ENCODE measurements at regions not wholly inside any gene's neighbourhood (a gene's known extent, or its start where the extent isn't known, plus 50 kb on each side); places are given as distances from the start of the nearest gene placed in this dataset.

DNA sequence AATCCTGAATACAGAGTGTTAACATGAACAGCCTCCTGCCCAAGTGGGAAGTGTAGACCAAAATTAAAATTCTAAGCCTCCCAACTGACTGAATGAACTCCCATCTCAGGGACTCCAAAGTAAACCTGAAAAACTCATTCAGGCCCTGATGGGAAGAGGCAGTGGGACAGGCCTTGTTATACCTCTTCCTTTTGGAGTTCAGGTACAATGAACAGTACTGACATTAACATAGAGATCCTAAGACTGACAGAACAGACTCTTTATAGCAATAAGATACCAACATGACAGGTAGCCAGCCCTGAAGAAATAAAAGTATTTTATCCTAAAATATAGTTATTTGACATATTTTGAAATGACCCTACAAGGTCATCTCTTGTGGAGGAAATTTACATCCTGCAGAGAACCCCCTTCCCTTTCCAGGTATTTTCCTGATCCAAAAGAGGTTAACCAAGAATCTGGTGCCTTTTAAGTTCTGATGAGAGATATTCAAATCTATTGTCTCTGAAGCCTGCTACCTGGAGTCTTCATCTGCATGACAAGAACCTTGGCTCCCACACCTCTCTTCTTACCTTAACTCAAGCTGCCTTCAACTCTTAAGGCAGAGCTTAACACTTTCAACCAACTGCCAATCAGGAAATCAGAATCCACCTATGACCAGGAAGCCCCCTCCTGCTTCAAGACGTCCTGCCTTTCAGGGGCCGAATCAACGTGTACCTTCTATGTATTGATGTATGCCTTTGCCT lies 103.3 kb upstream of the PFKP start:
- Histone ChIP-seq H3K9me3 (replicated peaks) (no peaks in the 10 kb centered on the region), H3K4me3 (no peak overlapping the region), H3K27me3 (ENCODE audit: low read depth) (peaks cover 42% of the 10 kb centered on the region), H3K36me3 (no peaks in the 10 kb centered on the region), H3K4me1 (no peaks in the 10 kb centered on the region), H3K27ac (replicated peaks) (no peak overlapping the region)
- DNase-seq: no peak
- intact Hi-C loops (cut with micrococcal nuclease): no loop called here
- TF ChIP-seq CTCF (IDR thresholded peaks at IDR 0.05; ENCODE audit: borderline replicate concordance): no peak

DNA sequence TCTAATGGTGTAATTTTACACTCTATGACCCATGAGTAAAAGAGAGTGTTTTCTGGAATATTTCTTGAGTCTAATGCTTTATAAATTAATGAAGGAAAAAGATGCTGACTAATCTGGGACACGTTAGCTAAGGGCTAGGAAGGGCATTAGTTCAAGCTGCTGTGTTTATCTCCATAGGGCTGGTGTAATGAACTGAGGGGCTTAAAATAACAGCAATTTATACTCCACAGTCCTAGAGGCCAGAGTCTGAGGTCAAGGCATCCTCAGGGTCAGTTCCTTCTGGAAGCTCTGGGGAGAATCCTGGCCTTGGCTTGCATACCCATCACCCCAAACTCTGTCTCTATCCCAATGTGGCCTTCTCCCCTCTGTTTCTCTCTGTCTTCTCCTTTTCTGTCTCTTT lies 105.2 kb upstream of the PFKP start:
- H3K4me1 ChIP-seq: no peaks in the 10 kb centered on the region
- H3K36me3 ChIP-seq: no peaks in the 10 kb centered on the region
- DNase-seq: no peak
- peaks cover 42% of the 10 kb centered on the region for H3K27me3 ChIP-seq (ENCODE audit: low read depth)
- no peak for TF ChIP-seq CTCF (IDR thresholded peaks at IDR 0.05; ENCODE audit: borderline replicate concordance)
- no peak overlapping the region for H3K4me3 ChIP-seq
- no peak overlapping the region for H3K27ac ChIP-seq (replicated peaks)
- intact Hi-C loops (cut with micrococcal nuclease): no loop called here
- H3K9me3 ChIP-seq (replicated peaks): no peaks in the 10 kb centered on the region

DNA sequence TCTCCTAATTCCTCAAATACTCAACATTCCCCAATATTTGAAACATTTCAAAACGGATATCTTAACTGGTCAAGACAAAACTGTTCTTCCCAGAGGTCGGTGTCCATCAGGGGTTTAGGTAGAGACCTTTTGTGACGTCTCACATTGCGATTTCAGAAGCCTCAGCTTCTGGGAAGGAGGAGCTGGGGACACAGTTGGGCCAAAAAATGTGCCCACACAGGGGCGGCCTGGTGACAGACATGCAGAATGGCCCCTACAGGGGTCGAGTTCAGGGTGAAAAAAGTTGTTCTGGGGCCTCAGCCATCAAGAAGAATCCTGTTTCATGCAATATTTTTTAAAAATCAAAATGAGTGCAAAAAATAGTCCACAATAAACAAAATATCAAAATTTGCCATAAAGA lies 108.7 kb upstream of the PFKP start:
- H3K27me3 ChIP-seq (ENCODE audit: low read depth): peaks cover 14% of the 10 kb centered on the region
- no peaks in the 10 kb centered on the region for H3K4me1 ChIP-seq
- no peaks in the 10 kb centered on the region for H3K9me3 ChIP-seq (replicated peaks)
- DNase-seq: no peak
- H3K27ac ChIP-seq (replicated peaks): no peak overlapping the region
- TF ChIP-seq CTCF (IDR thresholded peaks at IDR 0.05; ENCODE audit: borderline replicate concordance): no peak
- H3K4me3 ChIP-seq: no peak overlapping the region
- no peaks in the 10 kb centered on the region for H3K36me3 ChIP-seq
- intact Hi-C loops (cut with micrococcal nuclease): no loop called here

- no peak for TF ChIP-seq CTCF (IDR thresholded peaks at IDR 0.05; ENCODE audit: borderline replicate concordance)
- H3K9me3 ChIP-seq (replicated peaks): no peaks in the 10 kb centered on the region
- no peaks in the 10 kb centered on the region for H3K4me1 ChIP-seq
- intact Hi-C loops (cut with micrococcal nuclease): no loop called here
- no peak overlapping the region for H3K27ac ChIP-seq (replicated peaks)
- peaks cover 11% of the 10 kb centered on the region for H3K27me3 ChIP-seq (ENCODE audit: low read depth)
- no peak for DNase-seq
- no peak overlapping the region for H3K4me3 ChIP-seq
- H3K36me3 ChIP-seq: no peaks in the 10 kb centered on the region
These were observed 109.6 kb upstream of the PFKP start for GRCh38 chr10:2957785-2958184.

- no peaks in the 10 kb centered on the region for H3K36me3 ChIP-seq
- H3K4me1 ChIP-seq: no peaks in the 10 kb centered on the region
- intact Hi-C loops (cut with micrococcal nuclease): no loop called here
- DNase-seq: no peak
- H3K4me3 ChIP-seq: no peak overlapping the region
- H3K27ac ChIP-seq (replicated peaks): no peak overlapping the region
- H3K9me3 ChIP-seq (replicated peaks): no peaks in the 10 kb centered on the region
- no peak for TF ChIP-seq CTCF (IDR thresholded peaks at IDR 0.05; ENCODE audit: borderline replicate concordance)
- peaks cover 32% of the 10 kb centered on the region for H3K27me3 ChIP-seq (ENCODE audit: low read depth)
These were observed 112.3 kb upstream of the PFKP start for GRCh38 chr10:2955064-2955463.

Measured in left ventricle myocardium inferior (tissue), 1 donor.